ENCODE measurements at regions not wholly inside any gene's neighbourhood (a gene's known extent, or its start where the extent isn't known, plus 50 kb on each side); places are given as distances from the start of the nearest gene placed in this dataset.

- no peak for TF ChIP-seq REST (IDR thresholded peaks at IDR 0.05; ENCODE audit: insufficient read depth in 1 of 2, low read depth in 2 of 2, low read length in 2 of 2)
- no peak for TF ChIP-seq SIN3A (IDR thresholded peaks at IDR 0.05; ENCODE audit: borderline replicate concordance, insufficient read depth, low read length)
These were observed 668.4 kb downstream of the C6orf118 start for GRCh38 chr6:164640956-164641355.
